Kasumi-1 (cell line): ENCODE measurements at regions not wholly inside any gene's neighbourhood (a gene's known extent, or its start where the extent isn't known, plus 50 kb on each side); places are given as distances from the start of the nearest gene placed in this dataset.
"Not testable (repeated sequence)": the region's sequence is repeated elsewhere in the genome, so short reads cannot be mapped to it uniquely, and the experiment has no call there.

ENCODE experiments used
- DNase-seq, 2 experiments: peaks; one replicate each; lab custom pipeline; 2025; lab: John Stamatoyannopoulos, UW

DNA sequence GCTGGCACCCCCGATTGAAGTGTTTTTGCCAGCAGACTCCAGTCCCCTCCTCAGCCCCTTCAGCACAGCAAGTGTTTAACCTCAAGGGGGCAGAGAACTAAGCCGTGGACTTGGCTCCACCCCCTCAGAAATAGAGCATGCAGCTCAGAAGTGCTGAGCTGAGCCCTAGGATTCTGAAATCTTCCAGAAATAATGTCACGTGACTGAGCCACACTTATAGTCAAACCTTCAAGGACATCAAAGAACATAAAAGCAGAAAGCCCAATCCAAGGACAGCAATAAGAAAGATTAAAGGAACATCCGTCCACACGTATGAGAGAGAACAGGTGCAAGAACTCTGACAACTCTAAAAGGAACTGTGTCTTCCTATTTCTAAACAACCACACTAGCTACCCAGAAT is 317.7 kb upstream of the LRFN5 start:
- DNase-seq, result no peak

DNA sequence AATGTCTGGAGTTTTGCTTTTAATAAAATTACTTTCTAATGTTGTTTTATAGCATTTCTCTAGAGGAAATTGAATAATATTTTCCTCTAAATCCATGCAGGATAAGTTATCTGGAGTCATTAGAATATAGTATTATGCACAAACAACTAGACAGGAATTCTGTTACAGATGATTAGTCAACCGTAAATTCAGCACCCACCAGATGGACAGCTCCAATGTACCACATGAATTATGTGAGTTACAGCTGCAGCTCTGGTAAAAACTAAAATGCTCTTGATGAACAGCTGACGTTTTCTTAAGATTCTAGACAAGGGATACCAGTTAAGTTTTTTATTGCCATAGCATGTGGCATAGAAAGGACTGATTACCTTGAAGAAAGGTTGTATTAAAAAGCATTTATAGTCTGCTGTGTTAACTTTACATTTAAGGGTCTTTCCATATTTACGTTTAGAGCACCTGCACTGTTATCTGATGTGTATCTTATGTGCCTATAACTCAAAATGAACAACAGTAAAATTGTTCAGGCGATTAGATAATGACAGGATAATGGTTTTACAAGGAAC is 321.4 kb upstream of the LRFN5 start:
- peak; percentile 66 to 68 for DNase-seq

DNA sequence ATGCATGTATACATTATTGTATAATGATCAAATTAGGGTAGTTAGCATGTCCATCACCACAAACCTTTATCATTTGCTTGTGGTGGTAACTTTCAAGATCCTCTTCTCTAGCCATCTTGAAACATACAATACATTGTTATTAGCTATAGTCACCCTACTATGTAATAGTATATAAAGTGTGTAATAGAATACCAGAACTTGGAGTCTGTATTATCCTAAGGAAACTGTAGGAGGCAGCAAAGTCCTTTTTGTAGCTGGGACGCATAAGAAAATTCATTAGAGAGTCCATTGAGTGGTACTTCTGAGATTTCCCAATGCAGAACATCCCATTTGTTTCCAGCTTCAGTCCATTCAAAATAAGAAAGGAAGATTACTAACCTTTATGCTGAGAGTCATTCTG is 325.9 kb upstream of the LRFN5 start:
- peak; percentile 2 to 14 for DNase-seq

DNA sequence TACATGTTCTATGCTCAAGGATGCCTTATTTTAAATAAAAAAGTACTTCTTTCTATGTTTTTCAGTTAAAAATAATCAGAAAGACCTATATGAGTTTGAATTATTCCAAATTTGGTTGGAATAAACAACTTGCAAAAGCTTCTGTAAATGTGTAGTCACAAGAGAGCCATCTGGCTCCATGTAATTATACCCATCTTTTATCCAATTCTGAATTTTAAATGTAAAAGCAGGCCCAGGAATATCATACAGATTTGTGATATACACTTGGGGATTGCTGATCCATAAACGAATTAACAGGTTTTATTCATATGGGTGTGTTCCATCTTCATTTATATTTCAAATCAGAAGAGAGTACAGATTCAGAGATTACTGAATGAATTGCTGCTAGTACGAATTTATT is 329.2 kb upstream of the LRFN5 start:
- no peak for DNase-seq

DNA sequence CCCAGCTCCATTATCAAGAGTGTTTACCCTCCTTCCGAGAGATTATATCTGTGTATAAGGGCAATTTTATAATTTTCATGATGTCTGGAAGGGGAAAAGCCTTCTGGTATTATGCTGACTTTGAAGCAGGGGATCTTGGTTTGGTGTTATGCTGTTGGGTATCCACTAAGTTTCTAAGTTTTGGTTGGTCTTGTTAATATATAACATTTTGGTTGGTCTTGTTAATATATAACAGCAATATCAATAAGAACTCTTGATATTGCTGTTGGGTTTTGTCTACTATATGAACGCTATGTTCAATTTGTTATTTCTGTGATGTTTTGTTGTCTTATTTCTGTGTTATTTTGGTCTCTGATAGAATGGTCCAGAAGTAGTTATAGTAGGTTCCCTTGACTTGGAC is 349.2 kb upstream of the LRFN5 start:
- no peak for DNase-seq

DNA sequence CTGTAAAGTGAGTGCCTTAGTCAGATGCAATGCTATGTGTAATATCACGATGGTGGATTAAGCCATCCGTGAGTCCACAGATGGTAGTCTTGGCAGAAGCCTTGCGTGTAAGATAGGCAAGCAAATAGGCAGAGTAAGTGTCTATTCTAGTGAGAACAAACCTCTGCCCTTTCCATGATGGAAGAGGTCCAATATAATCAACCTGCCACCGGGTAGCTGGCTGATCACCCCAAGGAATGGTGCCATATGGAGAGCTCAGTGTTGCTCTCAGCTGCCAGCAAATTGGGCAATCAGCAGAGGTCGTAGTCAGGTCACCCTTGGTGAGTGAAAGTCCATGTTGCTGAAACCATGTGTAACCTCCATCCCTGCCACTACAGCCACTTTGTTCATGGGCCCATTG is 371.2 kb upstream of the LRFN5 start:
- no peak for DNase-seq

DNA sequence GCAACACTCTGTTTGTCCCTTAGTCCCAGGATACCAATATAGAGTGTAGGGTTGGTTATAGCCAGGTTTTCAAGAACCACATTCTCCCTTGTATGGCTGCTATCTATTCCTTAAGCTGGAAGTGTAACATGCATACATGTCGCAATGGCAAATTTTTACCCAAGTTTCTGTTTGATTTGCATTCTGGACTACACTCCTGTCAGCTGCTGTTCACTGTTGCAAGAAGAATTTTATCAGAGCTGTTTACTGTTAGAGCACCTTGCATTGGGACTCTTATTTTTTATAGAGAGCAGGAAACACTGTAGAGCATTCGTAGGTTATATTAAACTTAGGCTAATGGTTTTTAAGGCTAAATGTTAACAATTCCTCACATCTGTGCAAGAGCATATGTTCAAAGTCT is 376.0 kb upstream of the LRFN5 start:
- no peak for DNase-seq

DNA sequence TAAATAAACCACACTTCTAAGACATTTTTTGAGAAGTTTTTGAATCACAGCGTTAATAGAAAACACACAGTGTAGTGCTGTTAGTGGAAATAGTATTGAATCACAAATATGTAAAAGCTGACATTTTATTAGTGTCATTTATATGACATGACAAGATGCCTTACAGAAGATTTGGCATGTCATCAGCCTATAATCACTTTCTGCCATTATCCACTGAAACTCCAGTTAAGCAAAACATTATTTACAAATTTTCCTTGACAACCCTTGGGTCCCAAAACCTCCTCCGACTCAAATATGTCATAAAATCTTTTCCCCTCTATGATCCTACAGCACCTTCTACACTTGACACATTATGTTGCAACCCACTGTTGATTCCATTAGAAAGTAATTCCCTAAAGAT is 376.9 kb upstream of the LRFN5 start:
- DNase-seq, result no peak

DNA sequence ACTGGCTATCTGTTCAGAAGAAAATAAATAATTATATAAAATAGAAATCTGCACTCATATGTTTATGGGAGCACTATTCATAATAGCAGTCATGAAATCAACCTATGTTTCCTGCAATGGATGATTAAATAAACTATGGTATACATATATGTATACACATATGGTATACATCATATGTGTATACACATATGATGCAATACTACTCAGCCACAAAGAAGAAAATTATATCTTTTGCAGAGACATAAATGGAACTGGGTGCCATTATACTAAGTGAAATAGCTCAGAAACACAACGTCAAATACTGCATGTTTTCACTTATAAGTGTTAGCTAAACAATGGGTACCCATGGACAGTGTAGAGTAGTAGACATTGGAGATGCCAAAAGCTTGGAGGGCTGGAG is 381.2 kb upstream of the LRFN5 start:
- no peak for DNase-seq

DNA sequence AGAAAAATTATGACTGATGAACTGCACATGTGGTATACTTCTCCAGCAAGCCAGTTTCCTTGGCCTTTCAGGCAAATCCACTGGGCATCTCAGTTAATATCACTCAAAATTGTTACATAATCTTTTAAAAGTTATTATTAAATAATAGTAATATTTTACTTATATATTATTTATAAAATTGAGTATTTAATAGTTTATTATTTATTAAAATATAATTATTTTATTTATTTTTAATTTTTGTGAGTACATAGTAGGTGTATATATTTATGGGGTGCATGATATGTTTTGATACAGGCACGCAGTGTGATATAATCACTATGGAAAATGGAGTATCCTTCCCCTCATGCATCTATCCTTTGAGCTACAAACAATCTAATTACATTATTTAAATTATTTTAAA is 384.1 kb upstream of the LRFN5 start:
- no peak for DNase-seq

DNA sequence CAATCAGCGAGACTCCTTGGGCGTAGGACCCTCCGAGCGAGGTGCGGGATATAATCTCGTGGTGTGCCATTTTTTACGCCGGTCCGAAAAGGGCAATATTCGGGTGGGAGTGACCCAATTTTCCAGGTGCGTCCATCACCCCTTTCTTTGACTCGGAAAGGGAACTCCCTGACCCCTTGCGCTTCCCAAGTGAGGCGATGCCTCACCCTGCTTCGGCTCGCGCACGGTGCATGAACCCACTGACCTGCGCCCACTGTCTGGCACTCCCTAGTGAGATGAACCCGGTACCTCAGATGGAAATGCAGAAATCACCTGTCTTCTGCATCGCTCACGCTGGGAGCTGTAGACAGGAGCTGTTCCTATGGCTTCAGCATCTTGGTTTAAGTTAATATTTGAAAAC is 391.7 kb upstream of the LRFN5 start:
- not testable (repeated sequence) for DNase-seq

DNA sequence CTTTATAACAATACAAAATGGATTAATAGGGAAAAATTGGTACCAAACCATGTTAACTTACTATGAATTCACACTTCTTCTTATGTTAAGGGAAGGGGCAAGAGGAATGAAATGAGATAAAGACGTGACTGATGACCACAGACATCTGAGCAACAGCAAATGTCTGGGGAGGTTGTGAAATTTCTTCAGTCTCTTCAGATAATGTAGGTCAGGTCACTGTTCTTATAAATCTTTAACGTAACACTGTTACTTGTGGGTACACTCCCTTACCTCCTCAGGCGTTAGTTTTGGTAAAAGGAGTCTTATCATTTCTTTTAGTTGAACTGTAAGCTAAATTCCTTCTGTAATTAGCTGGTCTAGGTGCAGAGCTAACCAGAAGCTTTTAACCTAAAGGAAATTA is 405.0 kb upstream of the LRFN5 start:
- DNase-seq, result no peak

DNA sequence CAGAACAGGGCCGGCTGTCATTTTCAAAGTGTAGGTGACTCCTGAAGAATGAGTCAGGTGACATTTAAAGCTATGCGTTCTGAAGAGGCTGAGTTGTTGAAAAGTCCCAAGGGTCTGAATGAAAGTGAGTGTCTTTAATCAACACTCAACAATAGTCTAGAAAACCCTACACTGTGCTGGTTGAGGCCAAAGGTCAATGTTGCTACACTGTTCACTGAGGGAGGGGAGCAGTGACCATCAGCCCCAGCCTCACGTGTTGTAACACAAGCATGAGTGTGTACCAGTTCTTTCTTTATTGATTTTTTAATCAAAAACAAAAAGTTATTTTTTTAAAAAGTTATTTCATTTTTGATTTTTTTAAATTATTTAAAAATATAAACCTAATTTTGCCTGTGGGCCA is 418.8 kb upstream of the LRFN5 start:
- DNase-seq, result no peak

DNA sequence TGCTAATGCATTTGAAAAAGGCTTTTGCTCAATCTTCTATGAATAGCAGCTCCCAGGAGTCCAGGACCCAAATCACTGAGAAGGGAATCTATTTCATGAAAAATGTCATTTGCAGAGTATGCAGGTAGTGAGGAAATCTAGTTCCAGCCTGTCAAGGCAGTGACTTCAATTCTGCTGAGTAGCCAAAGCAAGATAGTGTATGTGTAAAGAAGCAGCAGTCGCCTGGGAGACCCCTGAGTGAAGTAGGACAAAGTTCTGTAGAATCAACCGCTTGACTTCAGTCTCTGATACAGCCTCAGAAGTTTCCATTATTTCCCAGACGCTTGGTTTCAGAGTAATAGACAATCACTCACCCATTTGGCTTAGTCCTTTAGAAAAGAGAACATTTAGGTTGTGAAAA is 435.6 kb upstream of the LRFN5 start:
- no peak for DNase-seq

DNA sequence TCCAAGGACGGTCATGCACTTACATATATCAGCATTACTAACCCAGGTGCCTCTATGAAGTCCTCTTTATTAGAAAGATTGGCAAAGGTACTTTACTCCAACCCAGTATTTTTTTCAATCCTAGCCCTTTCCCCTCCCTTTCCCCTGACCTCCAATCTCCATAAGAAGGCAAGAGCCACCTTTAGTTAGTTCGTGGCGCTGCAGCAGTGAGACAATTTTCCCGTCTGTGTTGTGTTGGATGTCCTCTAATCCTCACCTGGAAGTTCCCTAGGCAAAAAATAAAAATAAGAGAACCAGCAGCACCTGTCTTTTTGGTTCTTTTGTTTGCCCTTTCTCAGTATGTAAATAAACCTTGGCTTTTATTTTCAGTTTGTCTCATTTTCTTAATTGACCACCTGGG is 439.6 kb upstream of the LRFN5 start:
- no peak for DNase-seq

DNA sequence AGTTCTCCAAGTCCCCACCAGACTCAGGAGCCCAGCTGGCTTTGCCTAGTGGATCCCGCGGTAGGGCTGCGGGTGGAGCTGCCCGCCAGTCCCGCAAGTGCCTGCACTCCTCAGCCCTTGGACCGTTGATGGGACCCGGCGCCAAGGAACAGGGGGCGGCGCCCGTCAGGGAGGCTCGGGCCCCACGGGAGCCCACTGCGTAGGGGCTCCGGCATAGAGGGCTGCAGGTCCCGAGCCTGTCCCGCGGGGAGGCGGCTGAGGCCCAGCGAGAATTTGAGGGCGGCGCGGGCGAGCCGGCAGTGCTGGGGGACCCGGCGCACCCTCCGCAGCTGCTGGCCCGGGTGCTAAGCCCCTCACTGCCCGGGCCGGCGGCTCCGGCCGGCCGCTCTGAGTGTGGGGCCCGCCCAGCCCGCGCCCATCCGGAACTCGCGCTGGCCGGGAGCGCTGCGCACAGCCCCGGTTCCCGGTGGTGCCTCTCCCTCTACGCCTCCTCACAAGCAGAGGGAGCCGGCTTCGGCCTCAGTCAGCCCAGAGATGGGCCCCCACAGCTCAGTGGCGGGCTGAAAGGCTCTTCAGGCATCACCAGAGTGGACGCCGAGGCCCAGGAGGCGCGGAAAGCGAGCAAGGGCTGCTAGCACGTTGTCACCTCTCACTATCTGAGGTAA is 452.4 kb upstream of the LRFN5 start:
- no peak for DNase-seq

DNA sequence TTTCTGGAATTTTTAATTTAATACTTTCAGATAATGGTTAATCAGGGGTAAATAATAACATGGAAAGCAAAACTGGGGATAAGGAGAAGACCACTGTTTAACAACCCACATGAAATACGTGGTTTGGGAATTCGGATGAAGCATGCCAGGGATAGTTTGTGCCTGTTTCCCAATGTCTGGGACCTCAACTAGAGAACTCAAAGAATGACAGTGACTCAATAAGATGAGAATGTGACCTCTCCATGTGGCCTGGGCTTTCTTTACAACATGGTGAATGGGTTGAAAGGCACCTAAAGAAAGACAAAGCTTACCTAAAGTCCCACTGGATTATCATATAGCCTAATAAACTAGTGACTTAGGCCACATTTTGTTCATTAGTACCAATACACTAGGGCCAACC is 460.3 kb upstream of the LRFN5 start:
- no peak for DNase-seq

DNA sequence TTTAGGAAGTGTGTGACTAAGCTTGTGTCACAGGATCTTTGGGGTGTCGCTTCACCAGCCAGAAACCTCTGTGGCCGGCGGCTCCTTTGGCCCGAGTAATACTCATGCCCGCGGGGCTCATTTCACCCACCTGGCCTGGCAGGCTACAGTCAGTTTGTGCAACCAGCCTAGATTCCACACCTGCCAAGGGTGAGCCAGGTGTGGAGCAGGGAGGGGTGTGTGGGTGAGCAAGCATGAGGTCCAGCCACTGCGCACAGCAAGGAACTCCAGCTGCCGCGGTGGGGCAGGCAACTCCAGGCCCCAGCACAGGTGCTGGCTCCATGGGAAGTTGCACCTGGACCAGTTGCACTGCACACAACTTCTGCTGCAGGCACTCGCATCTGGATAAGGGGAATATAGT is 462.3 kb upstream of the LRFN5 start:
- no peak for DNase-seq

DNA sequence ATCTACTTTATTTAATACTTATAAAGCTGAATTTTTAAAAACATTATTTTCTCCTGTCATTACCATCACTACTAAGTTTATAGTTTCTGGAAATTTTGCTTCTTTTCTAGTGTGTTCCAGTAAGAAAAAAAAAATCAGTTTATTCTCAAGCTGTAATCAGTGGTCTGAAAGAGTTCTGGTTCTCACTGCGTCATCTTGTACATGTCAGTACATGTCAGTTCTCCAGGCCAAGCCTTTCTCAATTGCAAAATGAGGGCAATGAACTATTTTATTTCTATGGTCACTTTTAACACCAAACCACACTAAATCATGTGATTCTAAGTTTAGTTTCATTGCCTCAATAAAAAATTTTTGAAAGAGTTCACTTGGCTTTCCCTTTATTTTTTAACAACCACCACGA is 468.9 kb upstream of the LRFN5 start:
- no peak for DNase-seq

DNA sequence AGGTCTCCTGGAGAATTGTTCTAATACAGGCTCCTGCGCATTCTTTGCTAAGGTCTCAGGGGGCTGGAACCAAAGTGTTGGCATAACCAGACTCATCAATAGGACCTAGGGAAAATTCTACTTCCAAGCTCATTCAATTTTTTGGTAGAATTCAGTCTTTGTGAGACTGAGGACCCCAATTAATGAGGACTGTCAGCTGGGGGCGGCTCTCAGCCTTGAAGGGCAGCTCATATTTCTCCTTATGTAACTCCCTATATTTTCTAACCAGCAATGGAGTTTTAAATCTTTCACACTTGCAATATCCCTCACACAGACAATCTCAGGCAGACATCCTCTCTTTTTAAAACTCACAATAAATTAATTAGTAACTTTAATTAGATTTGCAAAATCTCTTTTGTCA is 476.4 kb upstream of the LRFN5 start:
- no peak for DNase-seq

DNA sequence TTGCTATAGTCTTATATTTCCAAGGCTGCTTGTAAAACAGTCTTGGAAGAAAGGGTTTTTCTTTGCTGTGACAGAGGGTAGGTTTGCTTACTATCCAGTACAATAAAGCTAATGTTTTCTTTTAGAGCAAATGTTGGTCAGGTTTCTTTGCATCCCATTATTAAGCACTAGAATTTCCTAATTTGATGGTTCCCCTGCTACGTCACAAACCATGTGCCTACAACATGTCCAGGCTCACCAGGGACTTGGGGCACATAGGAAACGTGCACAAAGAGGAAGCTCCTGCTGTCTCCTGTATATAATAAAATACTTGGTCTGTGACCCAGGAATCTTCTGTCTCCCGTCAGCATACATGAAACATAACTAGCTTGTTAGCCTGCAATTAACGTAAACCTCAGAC is 486.3 kb upstream of the LRFN5 start:
- DNase-seq, result no peak

DNA sequence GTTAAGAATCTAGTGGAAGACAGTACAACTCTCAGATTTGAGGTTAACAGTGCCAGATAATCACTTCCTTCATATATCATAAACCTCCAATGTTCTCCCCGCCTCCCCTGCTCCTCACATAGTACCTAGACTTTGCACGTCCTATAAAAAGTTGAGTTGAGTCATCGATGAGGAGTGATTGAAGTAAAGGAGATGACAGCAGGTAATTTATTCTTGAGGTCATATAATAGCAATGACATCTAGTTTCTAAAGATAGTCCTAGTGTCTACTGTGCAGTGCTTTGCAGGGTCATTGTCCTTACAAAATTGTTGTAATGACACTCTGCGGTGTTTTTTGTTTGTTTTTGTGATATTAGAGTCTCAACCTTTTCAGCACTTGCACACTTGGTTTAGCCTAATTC is 510.5 kb upstream of the LRFN5 start:
- no peak for DNase-seq

DNA sequence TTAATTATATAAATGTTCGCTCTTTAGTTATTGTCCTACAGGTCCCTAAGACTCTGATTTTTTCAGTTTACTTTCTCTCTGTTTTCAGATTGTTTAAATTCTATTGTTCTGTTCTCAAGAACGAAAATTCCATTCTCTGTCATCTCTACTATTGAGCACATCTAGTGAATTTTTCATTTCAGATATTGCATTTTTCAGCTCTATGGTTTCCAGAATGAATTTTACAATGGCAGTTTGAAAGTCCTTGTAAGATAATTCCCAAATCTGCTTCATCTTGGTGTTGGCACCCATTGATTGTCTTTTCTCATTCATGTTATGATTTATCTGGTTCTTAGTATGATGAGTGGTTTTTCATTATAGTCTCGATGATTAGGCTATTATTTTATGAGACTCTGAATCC is 519.6 kb upstream of the LRFN5 start:
- DNase-seq, result no peak

DNA sequence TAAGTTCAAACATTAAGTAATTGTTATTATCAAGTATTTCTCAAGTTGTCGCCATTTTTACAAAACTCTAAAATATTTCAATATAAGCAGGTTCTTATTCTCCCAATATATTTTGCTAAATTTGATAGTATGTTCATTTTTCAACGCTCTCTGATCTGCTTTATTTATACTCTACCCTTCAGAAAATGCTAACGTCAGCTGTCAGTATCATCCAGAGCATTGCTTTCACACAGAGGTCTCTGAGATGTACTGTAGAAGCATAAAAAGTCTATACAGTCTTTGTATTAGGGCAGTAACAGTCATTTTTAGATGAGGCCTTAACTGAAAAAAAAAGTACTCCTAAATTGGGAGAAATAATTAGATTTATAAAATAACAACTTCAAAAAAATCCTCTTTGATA is 533.1 kb upstream of the LRFN5 start:
- DNase-seq, result no peak

DNA sequence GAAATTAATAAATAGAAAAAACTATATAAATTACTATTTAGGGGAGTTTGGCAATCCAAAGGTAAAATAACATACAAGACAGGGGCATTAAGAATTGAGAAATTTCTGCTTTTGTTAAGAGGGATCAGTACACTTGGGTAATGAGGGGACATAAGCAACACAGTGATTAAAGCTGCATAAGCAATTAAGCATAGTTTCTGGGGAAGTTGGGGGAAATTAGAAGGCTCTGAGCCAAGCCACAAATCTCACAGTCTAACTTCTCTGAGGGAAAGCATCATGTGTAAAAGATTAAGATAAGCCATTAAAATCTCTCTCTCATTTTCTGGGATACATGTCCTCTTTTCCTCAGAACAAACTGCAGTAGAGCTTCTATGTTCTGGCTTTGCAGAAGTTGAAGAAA is 533.9 kb upstream of the LRFN5 start:
- DNase-seq, result no peak
